ENCODE measurements at regions not wholly inside any gene's neighbourhood (a gene's known extent, or its start where the extent isn't known, plus 50 kb on each side); places are given as distances from the start of the nearest gene placed in this dataset.

DNA sequence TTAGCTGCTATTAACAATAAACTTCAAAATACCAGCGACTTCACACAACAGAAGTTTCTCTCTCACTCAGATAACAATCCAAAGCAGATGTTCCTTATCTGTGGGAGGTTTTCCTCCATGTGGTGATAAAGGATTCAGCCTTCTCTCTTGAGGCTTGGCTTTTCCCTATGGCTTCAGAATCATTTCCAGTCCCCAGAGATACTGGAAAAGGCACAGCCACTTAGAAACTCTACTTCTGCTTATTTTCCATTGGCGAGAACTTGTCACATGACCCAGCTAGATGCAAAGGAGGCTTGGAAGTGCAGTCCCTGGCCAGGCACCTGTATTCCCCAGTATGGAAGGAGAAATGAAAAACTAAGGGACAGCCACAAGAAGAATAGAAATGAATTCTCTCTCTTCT, 344.8 kb downstream of the MTX2 start:
- H3K79me2 ChIP-seq (ENCODE audit: insufficient read depth, low read length): no peaks in the 10 kb centered on the region
- no peak overlapping the region for H3K27ac ChIP-seq (ENCODE audit: extremely low read length, insufficient read depth, low read length)
- ATAC-seq (no peak), DNase-seq (ENCODE audit: low spot score) (no peak), FAIRE-seq (no peak)
- no peak overlapping the region for H3K4me2 ChIP-seq (ENCODE audit: low read depth, low read length)
- H3K36me3 ChIP-seq (replicated peaks in 1 of 2; ENCODE audit: control insufficient read depth in 1 of 2, insufficient read depth in 2 of 2, low read length in 2 of 2): no peaks in the 10 kb centered on the region
- peak; percentile 45; the same call in 1 of the 2 replicates for TF ChIP-seq ZNF143 (CRISPR knock-in tag; IDR thresholded peaks at IDR 0.05)
- TF ChIP-seq ZSCAN30 (CRISPR knock-in tag; IDR thresholded peaks at IDR 0.05): no peak
- WGBS (ENCODE audit: low lambda C conversion rate): 0% methylated on average over 2 of the region's 2 CpGs
- intact Hi-C loops (cut with micrococcal nuclease; ENCODE audit: unreplicated experiment) (loop anchor here (5.0 kb wide), 1 partner anchor 1318 kb away; no protein-coding TSS in a partner anchor), in situ Hi-C loops (cut with HindIII; ENCODE audit: extremely low pct_ligation_motif_present, low pct_unique_long_range_greater_than_20kb) (no loop called here)
- no peak overlapping the region for H2AFZ ChIP-seq (ENCODE audit: low read length)
- ChIA-PET POLR2A (no interaction called here), CTCF (ENCODE audit: low intra/inter-chr PET ratio, low total read pairs) (no interaction called here)
- no peak overlapping the region for H3K4me3 ChIP-seq (replicated peaks in 1 of 3; ENCODE audit: insufficient read depth in 1 of 3, low read depth in 2 of 3, low read length in 3 of 3)
- H3K4me1 ChIP-seq (ENCODE audit: insufficient read depth, low read length): no peaks in the 10 kb centered on the region
- no peaks in the 10 kb centered on the region for H3K9me3 ChIP-seq (ENCODE audit: low read length)
- BruUV-seq (replicated peaks): no TSS peak
- no peaks in the 10 kb centered on the region for H4K20me1 ChIP-seq (ENCODE audit: insufficient read depth, low read length)
- no peaks in the 10 kb centered on the region for H3K27me3 ChIP-seq (ENCODE audit: control insufficient read depth in 1 of 2, insufficient read depth in 2 of 2, low read length in 2 of 2)
- H3K9ac ChIP-seq (ENCODE audit: insufficient read depth, low read depth, low read length): no peak overlapping the region

DNA sequence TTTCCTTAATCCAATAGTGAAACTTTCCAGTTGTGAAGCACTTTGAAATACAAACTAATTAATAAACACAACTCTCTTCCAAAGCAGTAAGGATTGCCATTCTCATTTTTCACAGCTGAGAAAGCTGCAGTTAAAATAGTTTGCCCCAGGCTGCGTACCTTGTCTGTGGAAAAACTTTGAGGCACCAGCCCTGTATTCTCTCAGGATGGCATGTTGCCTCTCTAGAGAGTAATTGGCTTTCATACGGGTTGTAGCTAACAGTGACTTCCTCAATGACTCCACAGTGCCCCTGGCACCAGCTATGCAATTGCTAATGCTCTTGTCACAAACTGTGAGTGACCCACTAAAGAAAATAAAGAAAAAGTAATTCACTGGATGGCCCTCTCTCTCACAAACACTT, 345.7 kb downstream of the MTX2 start:
- H3K4me2 ChIP-seq (ENCODE audit: low read depth, low read length): no peak overlapping the region
- POLR2A ChIA-PET: no interaction called here
- no peaks in the 10 kb centered on the region for H3K4me1 ChIP-seq (ENCODE audit: insufficient read depth, low read length)
- no peaks in the 10 kb centered on the region for H4K20me1 ChIP-seq (ENCODE audit: insufficient read depth, low read length)
- FAIRE-seq (no peak), DNase-seq (ENCODE audit: low spot score) (no peak), ATAC-seq (no peak)
- intact Hi-C loops (cut with micrococcal nuclease; ENCODE audit: unreplicated experiment): loop anchor here (5.0 kb wide), 1 partner anchor 1317 kb away; no protein-coding TSS in a partner anchor
- H3K9ac ChIP-seq (ENCODE audit: insufficient read depth, low read depth, low read length): no peak overlapping the region
- no peak overlapping the region for H3K27ac ChIP-seq (ENCODE audit: extremely low read length, insufficient read depth, low read length)
- BruUV-seq (replicated peaks): no TSS peak
- CTCF ChIA-PET (ENCODE audit: low intra/inter-chr PET ratio, low total read pairs): no interaction called here
- no peak overlapping the region for H2AFZ ChIP-seq (ENCODE audit: low read length)
- in situ Hi-C loops (cut with HindIII; ENCODE audit: extremely low pct_ligation_motif_present, low pct_unique_long_range_greater_than_20kb): no loop called here
- no peaks in the 10 kb centered on the region for H3K9me3 ChIP-seq (ENCODE audit: low read length)
- H3K4me3 ChIP-seq (replicated peaks in 1 of 3; ENCODE audit: insufficient read depth in 1 of 3, low read depth in 2 of 3, low read length in 3 of 3): no peak overlapping the region
- WGBS (ENCODE audit: low lambda C conversion rate): 0% methylated on average over 2 of the region's 2 CpGs
- H3K36me3 ChIP-seq (replicated peaks in 1 of 2; ENCODE audit: control insufficient read depth in 1 of 2, insufficient read depth in 2 of 2, low read length in 2 of 2): no peaks in the 10 kb centered on the region
- no peaks in the 10 kb centered on the region for H3K27me3 ChIP-seq (ENCODE audit: control insufficient read depth in 1 of 2, insufficient read depth in 2 of 2, low read length in 2 of 2)
- H3K79me2 ChIP-seq (ENCODE audit: insufficient read depth, low read length): no peaks in the 10 kb centered on the region
- TF ChIP-seq SP2 (CRISPR knock-in tag; IDR thresholded peaks at IDR 0.05) (no peak), PLRG1 (conservative IDR thresholded peaks at IDR 0.05) (no peak), MED1 (CRISPR knock-in tag; IDR thresholded peaks at IDR 0.05) (no peak), ZSCAN12 (CRISPR knock-in tag; IDR thresholded peaks at IDR 0.05) (no peak), ZC3H4 (CRISPR knock-in tag; IDR thresholded peaks at IDR 0.05; ENCODE audit: borderline replicate concordance) (no peak), FOXO1 (CRISPR knock-in tag; IDR thresholded peaks at IDR 0.05) (no peak)
- TF ChIP-seq, protein P1, sequence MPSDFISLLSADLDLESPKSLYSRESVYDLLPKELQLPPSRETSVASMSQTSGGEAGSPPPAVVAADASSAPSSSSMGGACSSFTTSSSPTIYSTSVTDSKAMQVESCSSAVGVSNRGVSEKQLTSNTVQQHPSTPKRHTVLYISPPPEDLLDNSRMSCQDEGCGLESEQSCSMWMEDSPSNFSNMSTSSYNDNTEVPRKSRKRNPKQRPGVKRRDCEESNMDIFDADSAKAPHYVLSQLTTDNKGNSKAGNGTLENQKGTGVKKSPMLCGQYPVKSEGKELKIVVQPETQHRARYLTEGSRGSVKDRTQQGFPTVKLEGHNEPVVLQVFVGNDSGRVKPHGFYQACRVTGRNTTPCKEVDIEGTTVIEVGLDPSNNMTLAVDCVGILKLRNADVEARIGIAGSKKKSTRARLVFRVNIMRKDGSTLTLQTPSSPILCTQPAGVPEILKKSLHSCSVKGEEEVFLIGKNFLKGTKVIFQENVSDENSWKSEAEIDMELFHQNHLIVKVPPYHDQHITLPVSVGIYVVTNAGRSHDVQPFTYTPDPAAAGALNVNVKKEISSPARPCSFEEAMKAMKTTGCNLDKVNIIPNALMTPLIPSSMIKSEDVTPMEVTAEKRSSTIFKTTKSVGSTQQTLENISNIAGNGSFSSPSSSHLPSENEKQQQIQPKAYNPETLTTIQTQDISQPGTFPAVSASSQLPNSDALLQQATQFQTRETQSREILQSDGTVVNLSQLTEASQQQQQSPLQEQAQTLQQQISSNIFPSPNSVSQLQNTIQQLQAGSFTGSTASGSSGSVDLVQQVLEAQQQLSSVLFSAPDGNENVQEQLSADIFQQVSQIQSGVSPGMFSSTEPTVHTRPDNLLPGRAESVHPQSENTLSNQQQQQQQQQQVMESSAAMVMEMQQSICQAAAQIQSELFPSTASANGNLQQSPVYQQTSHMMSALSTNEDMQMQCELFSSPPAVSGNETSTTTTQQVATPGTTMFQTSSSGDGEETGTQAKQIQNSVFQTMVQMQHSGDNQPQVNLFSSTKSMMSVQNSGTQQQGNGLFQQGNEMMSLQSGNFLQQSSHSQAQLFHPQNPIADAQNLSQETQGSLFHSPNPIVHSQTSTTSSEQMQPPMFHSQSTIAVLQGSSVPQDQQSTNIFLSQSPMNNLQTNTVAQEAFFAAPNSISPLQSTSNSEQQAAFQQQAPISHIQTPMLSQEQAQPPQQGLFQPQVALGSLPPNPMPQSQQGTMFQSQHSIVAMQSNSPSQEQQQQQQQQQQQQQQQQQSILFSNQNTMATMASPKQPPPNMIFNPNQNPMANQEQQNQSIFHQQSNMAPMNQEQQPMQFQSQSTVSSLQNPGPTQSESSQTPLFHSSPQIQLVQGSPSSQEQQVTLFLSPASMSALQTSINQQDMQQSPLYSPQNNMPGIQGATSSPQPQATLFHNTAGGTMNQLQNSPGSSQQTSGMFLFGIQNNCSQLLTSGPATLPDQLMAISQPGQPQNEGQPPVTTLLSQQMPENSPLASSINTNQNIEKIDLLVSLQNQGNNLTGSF (CRISPR knock-in tag; IDR thresholded peaks at IDR 0.05): no peak
- TF ChIP-seq, protein P2, sequence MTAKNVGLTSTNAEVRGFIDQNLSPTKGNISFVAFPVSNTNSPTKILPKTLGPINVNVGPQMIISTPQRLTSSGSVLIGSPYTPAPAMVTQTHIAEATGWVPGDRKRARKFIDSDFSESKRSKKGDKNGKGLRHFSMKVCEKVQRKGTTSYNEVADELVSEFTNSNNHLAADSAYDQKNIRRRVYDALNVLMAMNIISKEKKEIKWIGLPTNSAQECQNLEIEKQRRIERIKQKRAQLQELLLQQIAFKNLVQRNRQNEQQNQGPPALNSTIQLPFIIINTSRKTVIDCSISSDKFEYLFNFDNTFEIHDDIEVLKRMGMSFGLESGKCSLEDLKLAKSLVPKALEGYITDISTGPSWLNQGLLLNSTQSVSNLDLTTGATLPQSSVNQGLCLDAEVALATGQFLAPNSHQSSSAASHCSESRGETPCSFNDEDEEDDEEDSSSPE (CRISPR knock-in tag; IDR thresholded peaks at IDR 0.05): no peak
- TF ChIP-seq, protein P3, sequence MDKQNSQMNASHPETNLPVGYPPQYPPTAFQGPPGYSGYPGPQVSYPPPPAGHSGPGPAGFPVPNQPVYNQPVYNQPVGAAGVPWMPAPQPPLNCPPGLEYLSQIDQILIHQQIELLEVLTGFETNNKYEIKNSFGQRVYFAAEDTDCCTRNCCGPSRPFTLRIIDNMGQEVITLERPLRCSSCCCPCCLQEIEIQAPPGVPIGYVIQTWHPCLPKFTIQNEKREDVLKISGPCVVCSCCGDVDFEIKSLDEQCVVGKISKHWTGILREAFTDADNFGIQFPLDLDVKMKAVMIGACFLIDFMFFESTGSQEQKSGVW (CRISPR knock-in tag; IDR thresholded peaks at IDR 0.05; ENCODE audit: borderline replicate concordance): no peak
- TF ChIP-seq, protein P4, sequence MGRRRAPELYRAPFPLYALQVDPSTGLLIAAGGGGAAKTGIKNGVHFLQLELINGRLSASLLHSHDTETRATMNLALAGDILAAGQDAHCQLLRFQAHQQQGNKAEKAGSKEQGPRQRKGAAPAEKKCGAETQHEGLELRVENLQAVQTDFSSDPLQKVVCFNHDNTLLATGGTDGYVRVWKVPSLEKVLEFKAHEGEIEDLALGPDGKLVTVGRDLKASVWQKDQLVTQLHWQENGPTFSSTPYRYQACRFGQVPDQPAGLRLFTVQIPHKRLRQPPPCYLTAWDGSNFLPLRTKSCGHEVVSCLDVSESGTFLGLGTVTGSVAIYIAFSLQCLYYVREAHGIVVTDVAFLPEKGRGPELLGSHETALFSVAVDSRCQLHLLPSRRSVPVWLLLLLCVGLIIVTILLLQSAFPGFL (CRISPR knock-in tag; IDR thresholded peaks at IDR 0.05): no peak

All from HepG2 (cell line).